ENCODE measurements at regions not wholly inside any gene's neighbourhood (a gene's known extent, or its start where the extent isn't known, plus 50 kb on each side); places are given as distances from the start of the nearest gene placed in this dataset.

DNA sequence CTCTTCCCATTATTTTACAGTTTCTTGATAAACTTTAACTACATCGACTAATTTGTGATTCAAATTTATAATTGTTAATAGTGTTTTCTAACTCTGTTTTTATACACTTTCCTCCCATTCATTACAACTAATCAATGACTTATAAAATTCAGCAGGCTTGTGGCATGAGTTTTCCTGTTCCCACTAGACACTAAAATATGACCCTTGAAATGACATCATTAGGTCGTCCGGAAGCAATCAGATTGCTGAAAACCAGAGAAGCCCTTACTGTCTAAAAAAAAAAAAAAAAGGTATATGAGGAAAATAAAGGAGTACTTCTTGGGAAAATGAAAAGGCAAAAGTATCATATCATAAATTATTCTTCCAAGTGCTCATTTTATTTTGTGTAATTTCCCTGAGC is 553.7 kb downstream of the ZNF608 start:
- H3K4me3 ChIP-seq (ENCODE audit: low read depth, low read length) = no peak overlapping the region
- no peak for DNase-seq (ENCODE audit: low read depth)
- TF ChIP-seq, protein P1, sequence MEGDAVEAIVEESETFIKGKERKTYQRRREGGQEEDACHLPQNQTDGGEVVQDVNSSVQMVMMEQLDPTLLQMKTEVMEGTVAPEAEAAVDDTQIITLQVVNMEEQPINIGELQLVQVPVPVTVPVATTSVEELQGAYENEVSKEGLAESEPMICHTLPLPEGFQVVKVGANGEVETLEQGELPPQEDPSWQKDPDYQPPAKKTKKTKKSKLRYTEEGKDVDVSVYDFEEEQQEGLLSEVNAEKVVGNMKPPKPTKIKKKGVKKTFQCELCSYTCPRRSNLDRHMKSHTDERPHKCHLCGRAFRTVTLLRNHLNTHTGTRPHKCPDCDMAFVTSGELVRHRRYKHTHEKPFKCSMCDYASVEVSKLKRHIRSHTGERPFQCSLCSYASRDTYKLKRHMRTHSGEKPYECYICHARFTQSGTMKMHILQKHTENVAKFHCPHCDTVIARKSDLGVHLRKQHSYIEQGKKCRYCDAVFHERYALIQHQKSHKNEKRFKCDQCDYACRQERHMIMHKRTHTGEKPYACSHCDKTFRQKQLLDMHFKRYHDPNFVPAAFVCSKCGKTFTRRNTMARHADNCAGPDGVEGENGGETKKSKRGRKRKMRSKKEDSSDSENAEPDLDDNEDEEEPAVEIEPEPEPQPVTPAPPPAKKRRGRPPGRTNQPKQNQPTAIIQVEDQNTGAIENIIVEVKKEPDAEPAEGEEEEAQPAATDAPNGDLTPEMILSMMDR (IDR thresholded peaks at IDR 0.05; ENCODE audit: insufficient read depth, low read depth, low read length) = no peak
- H3K36me3 ChIP-seq (ENCODE audit: control insufficient read depth, insufficient read depth, low read length) = no peaks in the 10 kb centered on the region
- ChIA-PET CTCF (no interaction called here), POLR2A (no interaction called here)
- no peaks in the 10 kb centered on the region for H3K27me3 ChIP-seq (ENCODE audit: control insufficient read depth, insufficient read depth, low read length)

DNA sequence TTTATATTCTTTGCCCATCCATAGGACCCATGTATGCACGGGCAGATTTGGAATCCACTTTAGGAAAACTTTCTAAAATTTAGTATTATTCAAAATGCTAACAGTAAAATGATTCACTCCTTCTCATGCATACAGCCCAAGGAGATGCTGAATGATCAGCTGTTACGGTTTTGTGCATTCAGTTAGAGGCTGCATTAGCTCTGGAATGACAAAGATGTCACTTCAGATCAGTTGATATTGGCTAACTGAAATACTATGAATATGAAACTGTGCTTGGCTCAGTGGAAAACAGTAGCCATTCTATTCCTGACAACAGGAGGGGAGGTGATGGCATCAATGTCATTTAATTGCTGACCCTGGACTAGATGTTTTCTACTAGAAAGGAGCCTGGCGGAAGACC is 560.7 kb downstream of the ZNF608 start:
- Histone ChIP-seq H3K4me3 (ENCODE audit: low read depth, low read length) (no peak overlapping the region), H3K36me3 (ENCODE audit: control insufficient read depth, insufficient read depth, low read length) (no peaks in the 10 kb centered on the region), H3K27me3 (ENCODE audit: control insufficient read depth, insufficient read depth, low read length) (no peaks in the 10 kb centered on the region)
- no peak for DNase-seq (ENCODE audit: low read depth)
- ChIA-PET CTCF (no interaction called here), POLR2A (no interaction called here)
- TF ChIP-seq, protein P1 (IDR thresholded peaks at IDR 0.05; ENCODE audit: insufficient read depth, low read depth, low read length) = no peak

DNA sequence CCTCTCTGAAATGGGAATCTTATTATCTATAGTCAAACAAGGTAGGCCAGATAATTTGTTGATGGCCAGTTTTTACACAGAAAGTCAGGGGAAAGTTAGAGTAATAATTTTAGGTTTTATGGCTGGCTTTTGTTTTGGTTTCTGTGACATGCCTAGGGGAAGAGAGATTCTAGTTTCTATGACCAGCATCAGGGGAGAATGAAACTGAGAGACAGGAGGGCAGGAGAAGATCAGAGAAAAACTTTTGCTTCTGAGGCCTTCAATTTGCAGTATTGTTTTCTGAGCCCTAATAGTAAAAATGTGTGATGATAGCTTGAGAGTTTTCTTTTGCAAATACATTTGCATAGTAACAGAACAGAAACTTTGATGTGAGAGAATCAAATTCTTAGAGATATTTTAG is 564.3 kb downstream of the ZNF608 start:
- Histone ChIP-seq H3K4me3 (ENCODE audit: low read depth, low read length) (no peak overlapping the region), H3K36me3 (ENCODE audit: control insufficient read depth, insufficient read depth, low read length) (no peaks in the 10 kb centered on the region), H3K27me3 (ENCODE audit: control insufficient read depth, insufficient read depth, low read length) (no peaks in the 10 kb centered on the region)
- no peak for DNase-seq (ENCODE audit: low read depth)
- ChIA-PET CTCF (no interaction called here), POLR2A (no interaction called here)
- TF ChIP-seq, protein P1 (IDR thresholded peaks at IDR 0.05; ENCODE audit: insufficient read depth, low read depth, low read length) = no peak

DNA sequence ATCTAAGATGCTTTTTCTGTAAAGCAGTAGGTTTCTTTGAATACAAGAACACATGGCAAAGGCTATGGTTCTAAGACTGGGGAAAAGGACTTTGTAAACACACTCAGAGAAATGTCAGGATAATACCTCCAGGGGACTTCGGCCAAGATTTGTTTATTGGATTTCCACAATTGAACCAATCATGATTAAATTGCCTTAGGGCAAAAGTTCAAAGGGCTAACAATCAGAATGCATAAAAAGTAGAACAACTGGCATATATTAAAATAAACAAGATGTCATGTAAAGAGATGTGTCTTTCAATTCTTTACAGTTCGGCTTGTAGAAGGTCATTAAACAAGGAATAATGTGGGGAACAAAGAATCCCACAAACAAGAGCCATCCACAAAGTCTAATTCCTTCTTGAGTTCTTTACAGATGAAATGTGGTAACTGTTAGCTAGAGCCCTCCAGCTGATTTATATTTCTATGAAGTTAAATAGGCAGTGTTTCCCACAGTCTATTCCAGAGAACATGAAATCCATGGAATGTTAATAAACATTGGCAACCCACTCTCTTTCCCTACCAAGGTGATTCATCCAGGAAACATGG is 565.5 kb downstream of the ZNF608 start:
- ChIA-PET POLR2A (no interaction called here), CTCF (no interaction called here)
- DNase-seq (ENCODE audit: low read depth) = no peak
- Histone ChIP-seq H3K4me3 (ENCODE audit: low read depth, low read length) (no peak overlapping the region), H3K27me3 (ENCODE audit: control insufficient read depth, insufficient read depth, low read length) (no peaks in the 10 kb centered on the region), H3K36me3 (ENCODE audit: control insufficient read depth, insufficient read depth, low read length) (no peaks in the 10 kb centered on the region)
- TF ChIP-seq, protein P1 (IDR thresholded peaks at IDR 0.05; ENCODE audit: insufficient read depth, low read depth, low read length) = no peak

DNA sequence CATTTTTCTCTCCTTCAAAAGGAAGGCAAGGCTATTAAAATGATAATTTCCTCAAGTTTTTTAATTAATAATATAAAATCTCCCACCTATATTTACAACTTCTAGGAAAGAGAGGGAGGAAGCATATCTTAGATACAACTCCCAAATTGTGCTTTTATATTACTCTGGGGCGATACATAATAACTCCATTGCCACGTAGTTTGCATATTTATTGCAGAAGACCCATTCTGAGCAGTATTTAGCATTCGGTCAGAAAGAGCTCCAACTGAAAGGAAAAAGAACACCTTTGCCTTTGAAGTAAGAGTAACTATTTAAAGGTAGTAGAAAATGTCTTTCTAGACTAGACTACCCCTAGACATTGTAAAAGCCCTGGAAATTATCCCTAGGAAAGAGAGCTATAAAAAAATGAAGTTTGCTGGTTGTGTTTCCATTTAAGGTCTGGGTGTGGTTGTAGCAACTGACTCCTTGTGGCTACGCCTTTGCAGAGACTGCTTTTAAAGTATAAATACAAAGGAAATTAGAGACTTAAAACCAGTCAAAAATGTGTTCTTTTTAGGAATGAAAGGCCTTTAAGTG is 566.1 kb downstream of the ZNF608 start:
- CTCF ChIA-PET = no interaction called here
- Histone ChIP-seq H3K4me3 (ENCODE audit: low read depth, low read length) (no peak overlapping the region), H3K36me3 (ENCODE audit: control insufficient read depth, insufficient read depth, low read length) (no peaks in the 10 kb centered on the region), H3K27me3 (ENCODE audit: control insufficient read depth, insufficient read depth, low read length) (no peaks in the 10 kb centered on the region)
- POLR2A ChIA-PET = no interaction called here
- no peak for DNase-seq (ENCODE audit: low read depth)
- TF ChIP-seq, protein P1 (IDR thresholded peaks at IDR 0.05; ENCODE audit: insufficient read depth, low read depth, low read length) = no peak
